GM18951 (cell line): ENCODE measurements at regions not wholly inside any gene's neighbourhood (a gene's known extent, or its start where the extent isn't known, plus 50 kb on each side); places are given as distances from the start of the nearest gene placed in this dataset.

Experiments used
- POLR2A ChIP-seq: IDR thresholded peaks from 4 replicates; pipeline ENCODE4 v1.6.1; 2011; ENCODE audit warnings: mild to moderate bottlenecking; ENCODE audit not compliant: insufficient read length, insufficient read depth; ENCODE audit errors: extremely low read depth
- in situ Hi-C: fragments of 300-500 bp; cut with MboI; formaldehyde crosslinking; loops from one replicate; pipeline ENCODE4 v1.12.0; 2022; ENCODE audit warnings: low sequenced_read_pairs, mixed read lengths, inconsistent platforms; ENCODE audit not compliant: unreplicated experiment

DNA sequence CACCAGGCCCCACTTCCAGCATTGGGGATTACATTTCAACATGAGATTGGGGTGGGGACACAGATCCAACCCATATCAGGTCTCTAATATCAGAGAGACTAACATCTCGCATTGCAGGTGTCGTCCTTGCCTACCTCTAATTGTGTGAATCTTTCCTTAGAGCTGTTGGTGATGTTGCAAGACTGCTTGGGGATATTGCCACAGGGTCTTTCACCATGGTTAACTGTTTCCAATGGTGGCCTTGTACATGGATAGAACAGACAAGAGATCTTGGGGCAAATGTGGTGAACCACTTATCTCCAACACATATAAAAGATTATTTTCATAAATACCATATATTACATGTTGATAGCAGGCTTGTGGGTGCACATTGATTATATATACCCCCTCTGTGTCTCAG is 270.3 kb upstream of the LINC00305 start:
- TF ChIP-seq POLR2A = no peak
- in situ Hi-C loops = loop anchor here (25.0 kb wide), 1 partner anchor 382 kb away; no protein-coding TSS in a partner anchor

DNA sequence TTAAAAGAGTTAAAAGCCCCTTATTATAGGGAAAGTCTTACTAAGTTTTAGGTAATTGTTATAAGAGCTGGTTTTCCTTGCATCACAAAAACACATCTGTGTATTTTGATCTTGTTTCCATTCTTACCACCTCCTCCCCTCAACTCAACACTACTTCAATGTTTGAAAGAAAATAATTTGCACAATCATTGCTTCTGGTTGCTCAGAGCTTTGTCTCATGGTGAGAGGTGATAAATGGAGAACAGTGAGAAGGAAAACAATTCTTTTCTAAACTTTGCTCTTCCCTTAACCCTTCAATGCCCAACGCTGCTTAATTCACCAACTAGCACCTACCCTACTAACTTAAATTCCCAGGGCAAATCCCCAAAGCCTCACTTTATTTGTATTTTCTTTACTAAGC is 268.1 kb upstream of the LINC00305 start:
- TF ChIP-seq POLR2A = no peak
- in situ Hi-C loops = loop anchor here (25.0 kb wide), 1 partner anchor 380 kb away; no protein-coding TSS in a partner anchor

DNA sequence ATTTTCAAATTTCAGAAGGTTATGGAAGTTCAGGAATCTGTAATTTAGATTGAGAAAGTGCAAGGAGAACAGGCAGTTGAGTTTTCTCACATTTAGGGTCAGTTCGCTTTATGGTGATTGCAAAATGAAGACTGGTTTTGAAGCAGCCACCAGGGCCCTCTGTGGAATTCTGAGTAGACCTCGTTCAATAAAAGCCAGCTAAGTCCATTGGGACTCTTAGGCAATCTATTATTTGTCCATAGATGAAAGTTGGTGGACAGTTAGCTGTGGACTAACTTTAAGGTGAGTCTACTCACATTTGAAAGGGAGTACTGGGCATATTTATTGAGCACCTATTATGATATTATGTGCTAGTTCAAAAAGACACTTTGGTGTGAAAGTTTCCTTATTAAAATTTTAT is 266.3 kb upstream of the LINC00305 start:
- in situ Hi-C loops = loop anchor here (25.0 kb wide), 1 partner anchor 378 kb away; no protein-coding TSS in a partner anchor
- no peak for TF ChIP-seq POLR2A

DNA sequence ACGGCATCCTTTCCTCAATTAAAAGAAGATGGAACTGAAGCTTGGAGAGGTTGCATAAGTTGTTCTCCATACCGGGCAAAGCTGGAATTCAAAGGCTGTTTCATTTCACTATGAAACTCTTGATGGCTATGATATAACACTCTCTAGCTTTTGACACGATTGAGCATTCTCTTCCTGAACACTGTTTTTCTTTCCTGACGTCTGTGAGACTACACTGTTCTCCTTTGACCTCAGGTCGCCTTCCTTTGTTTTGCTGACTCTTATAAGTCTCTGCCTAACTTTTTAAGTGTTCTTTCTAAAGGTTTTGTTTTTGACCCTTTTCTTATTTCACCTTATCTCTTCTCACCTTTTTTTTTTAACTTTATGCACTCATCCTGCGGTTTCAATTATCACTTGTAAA is 261.8 kb upstream of the LINC00305 start:
- TF ChIP-seq POLR2A = no peak
- in situ Hi-C loops = loop anchor here (25.0 kb wide), 1 partner anchor 373 kb away; no protein-coding TSS in a partner anchor

DNA sequence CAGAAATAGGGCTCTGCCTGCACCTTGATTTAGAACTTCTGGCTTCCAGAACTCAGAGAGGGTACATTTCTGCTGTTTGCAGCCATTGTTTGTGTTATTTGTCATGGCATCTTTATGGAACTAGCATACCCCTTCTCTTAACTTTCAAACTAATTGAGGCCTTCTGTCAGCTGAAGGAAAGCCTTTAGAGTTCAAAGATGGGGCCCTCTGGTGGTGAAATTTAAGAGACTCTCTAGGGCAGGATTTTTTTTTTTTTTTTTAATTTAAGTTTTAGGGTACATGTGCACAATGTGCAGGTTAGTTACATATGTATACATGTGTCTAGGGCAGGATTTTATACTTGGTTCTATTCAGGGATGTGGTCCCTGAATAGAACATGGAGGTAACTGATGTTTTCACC is 260.6 kb upstream of the LINC00305 start:
- no peak for TF ChIP-seq POLR2A
- in situ Hi-C loops = loop anchor here (25.0 kb wide), 1 partner anchor 372 kb away; no protein-coding TSS in a partner anchor

DNA sequence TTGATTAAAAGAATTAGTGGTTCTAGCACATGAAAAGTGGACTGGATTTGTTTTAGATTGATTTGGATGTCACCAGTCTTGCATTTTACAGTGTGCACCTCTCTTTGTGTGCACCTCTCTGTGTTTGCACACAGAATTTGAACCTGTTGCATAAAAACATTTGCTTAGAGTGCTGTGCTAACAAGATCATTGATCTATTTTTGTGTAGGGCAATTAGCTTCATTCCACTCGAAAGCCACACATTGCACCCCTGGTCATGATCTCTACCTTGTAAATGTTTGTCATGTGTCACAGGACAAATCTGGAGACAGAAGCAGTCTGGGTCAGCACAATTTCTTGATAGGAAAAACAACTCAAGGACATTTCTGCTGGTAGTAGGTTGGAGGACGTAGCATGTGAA is 258.7 kb upstream of the LINC00305 start:
- no peak for TF ChIP-seq POLR2A
- in situ Hi-C loops = loop anchor here (25.0 kb wide), 1 partner anchor 370 kb away; no protein-coding TSS in a partner anchor

DNA sequence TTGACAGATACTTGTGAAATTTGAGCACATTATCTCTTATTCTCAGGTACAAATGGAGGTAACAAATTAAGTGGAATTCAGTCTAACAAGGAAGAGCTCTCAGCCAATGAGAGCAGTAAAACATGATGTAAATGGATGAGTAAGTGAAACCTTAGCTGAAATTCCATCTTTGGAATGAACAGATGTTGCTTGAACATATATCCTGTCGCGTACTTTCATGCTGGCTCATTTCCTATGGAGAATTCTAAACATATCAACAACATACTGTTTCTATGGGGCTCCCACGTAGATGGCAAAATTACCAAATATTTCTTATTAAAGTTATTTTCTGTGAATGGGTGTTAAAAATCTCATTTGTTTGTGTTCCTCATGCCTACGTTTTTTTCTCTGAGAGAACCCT is 256.3 kb upstream of the LINC00305 start:
- TF ChIP-seq POLR2A = no peak
- in situ Hi-C loops = loop anchor here (25.0 kb wide), 1 partner anchor 368 kb away; no protein-coding TSS in a partner anchor

DNA sequence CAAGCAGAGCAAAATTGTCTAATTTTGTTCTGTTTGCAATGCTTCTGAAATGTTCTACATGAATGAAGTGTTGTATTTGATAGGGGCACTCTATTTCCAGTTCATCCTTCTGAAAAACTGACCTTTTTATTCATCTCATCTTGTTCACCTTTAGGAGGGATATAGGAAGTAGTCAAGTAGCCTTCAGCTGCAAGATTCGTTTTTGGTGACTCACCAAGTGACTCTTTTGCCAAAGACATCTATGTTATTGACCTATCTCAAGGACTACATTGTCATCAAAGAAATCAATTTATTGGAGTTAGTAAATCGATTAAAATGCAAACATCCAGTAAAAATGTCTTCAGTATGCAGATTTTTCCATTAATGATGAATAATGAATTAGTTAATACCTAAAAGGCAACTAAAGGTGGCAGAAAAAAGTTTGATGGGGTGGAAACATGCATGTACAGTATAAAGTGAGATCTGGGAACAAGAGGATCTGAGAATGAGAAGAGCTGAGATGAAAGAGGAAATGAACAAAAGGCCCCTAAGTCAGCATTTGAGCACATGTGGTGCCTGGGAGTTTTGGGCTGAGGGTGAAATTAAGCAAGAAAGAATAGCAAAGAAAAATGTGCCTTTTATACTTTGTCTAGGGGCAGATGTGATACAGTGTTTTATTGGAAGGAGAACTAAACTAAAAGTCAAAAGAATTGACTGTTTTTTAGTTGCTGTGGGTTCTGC is 255.1 kb upstream of the LINC00305 start:
- in situ Hi-C loops = loop anchor here (25.0 kb wide), 1 partner anchor 367 kb away; no protein-coding TSS in a partner anchor
- no peak for TF ChIP-seq POLR2A

DNA sequence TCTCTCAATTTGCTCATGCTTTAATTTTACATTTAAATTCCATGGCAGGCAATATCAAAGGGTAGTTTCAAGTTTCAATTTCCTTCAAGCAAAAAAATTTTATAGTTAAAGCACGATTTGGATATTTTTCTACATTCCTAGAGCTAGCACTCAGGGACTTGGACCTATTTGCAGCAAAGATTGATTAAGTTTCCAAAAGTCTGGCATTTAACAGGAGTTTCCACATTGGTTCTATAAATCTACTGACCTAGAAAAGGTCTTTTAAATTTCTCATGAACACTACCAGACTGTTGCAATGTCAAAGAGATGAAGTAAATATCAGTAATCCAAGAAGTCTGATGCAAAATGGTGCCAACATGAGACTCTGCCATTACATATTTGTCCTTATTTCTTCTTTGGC is 253.7 kb upstream of the LINC00305 start:
- in situ Hi-C loops = loop anchor here (25.0 kb wide), 1 partner anchor 365 kb away; no protein-coding TSS in a partner anchor
- TF ChIP-seq POLR2A = no peak

DNA sequence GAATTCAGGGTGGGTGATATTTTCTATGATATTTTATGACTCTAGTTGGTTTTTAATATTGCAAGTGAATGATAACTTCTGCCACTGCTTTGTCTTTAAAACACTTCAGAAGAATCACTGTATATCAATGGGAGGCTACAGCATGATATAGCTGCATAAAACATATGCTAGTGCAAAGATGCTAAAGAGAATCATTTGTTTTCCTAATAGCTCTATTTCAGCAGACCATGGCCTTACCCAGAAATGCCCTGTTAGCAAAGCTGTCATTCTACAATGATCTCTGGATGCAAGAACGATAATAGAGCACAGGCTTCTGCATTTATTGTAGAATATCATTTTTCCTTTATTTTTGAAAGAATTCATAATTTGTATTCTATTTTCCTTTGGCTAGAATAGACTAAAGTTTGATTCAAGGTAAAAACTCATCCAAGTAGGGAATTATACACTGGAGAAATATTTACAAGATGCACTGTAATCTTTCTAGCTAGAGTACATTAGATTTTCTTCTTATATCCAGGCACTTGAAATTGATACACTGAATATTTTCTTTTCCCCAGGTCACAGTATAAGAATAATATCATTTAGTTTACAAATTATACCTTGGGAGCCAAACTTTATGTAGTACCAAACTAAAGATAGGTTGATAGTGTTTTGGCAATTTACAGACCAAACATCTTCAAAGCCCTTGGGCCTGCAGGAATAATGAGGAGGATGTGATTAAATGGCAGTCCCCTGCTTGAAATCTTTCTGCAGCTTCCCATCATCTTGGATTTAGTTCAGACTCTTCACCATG is 252.6 kb upstream of the LINC00305 start:
- in situ Hi-C loops = loop anchor here (25.0 kb wide), 1 partner anchor 364 kb away; no protein-coding TSS in a partner anchor
- TF ChIP-seq POLR2A = no peak

DNA sequence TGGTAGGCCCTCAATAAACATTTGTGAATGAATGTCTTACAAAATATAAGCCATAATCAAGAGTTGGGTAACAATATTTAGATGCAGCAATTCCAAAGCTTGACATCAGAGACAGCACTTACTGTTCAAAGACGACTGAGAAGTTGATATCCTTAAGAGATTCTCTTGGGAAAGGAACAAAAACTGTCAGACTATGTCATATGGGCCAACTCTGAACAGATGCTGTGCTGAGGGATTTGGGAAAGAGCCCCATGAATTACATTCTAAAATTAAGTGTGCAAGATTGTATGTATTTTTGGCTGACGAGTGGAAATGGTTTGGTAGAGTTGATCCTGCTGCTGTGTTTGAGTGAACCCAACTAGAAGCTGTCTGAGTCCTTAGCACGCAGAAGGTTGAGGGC is 250.7 kb upstream of the LINC00305 start:
- in situ Hi-C loops = no loop called here
- no peak for TF ChIP-seq POLR2A

DNA sequence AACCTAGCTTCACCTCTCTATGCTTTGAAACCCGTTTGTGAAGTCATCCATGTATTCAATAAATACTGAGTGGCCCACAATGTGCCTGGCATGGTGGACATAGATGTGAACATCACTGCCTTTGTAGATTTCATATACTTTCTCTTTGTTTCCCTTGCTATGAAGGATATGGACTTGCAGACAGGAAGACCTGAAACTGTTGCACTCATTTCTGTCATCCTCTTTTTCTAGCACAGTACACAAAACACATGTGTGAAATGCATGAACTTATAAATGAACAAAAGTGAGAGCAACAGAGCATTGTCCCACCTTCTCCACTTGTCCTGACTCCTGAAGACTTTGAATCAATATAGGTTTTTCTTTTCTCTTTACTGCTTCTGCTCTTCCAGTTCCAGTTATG is 249.4 kb upstream of the LINC00305 start:
- no peak for TF ChIP-seq POLR2A
- in situ Hi-C loops = no loop called here

DNA sequence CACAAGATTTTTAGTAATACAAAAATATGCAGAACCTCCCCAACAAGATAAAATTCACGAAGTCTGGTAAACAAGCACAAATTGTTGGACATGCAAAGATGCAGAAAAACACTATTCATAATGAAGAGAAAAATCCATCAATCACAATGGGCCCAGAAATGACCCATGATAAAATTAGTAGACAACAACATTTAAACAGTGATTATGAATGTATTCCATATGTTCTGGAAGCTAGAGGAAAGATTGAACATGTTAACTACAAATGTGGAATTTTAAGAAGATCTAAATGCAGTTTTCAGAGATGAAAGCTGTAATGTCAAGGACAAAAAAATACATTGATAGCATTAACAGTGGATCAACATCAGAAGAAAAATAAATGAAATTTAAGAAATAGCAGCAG is 243.3 kb upstream of the LINC00305 start:
- TF ChIP-seq POLR2A = no peak
- in situ Hi-C loops = no loop called here

DNA sequence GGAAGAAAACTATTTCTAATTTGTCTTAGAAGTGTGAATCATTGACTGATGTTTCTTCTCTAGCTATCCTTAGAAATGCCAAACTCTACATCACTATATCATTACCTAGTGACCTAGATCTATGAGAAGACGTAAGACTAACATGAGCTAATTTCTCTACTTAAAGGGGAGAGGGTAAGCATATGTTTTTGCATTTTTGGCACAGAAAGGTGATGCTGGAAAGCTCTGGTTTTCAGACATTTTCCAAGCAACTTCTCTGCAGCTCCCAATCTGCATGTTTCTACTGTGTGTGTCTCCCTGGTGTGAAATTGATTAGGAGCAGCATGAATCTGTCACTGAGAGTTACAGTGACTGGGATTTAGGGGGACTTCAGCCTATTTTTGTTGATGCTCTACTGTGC is 235.2 kb upstream of the LINC00305 start:
- in situ Hi-C loops = no loop called here
- no peak for TF ChIP-seq POLR2A

DNA sequence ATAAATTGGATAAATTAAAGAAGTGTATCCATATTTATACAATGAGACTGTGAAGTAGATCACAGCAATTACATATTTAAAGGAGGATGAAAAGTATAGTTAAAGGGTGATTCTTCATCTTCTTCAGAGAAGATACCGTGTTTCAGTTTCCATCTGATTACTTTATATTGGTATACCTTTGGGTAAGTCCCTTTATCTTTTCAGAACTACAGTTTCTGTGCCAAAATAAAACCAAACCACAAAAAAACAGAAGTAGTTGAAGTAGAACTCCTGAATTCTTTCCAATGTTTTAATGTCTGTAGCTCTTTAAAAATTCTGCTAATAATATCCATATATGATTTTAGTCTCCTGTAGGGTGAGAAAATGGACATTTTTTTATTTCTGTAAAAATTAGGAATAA is 231.2 kb upstream of the LINC00305 start:
- no peak for TF ChIP-seq POLR2A
- in situ Hi-C loops = no loop called here
